Heart right ventricle (tissue), 16 donors: ENCODE measurements at regions not wholly inside any gene's neighbourhood (a gene's known extent, or its start where the extent isn't known, plus 50 kb on each side); places are given as distances from the start of the nearest gene placed in this dataset.

Experiments
- ATAC-seq, 8 donors: fragments of 200-7000 bp; cut with Tn5 transposase; one replicate each; pipeline ENCODE4 v1.9.1; 2020; ENCODE audit warnings: mild to moderate bottlenecking in 8 of 8, moderate library complexity in 8 of 8, moderate number of reproducible peaks in 1 of 8
- DNase-seq, 2 donors: peaks; one replicate each; pipeline ENCODE4 v3.0.0-alpha.2; 2020
- H3K27ac ChIP-seq, 10 donors: fragments of 200-600 bp; sonication (generic) in 2 of 10; one replicate each; pipeline versions ENCODE4 v1.5.0 to v1.8.0; 2020 to 2022; ENCODE audit warnings: mild to moderate bottlenecking in 3 of 10
- H3K27me3 ChIP-seq, 7 donors: fragments of 200-600 bp; one replicate each; pipeline ENCODE4 v1.8.0; 2021 to 2022; ENCODE audit warnings: mild to moderate bottlenecking in 2 of 7
- H3K36me3 ChIP-seq, 9 donors: fragments of 200-600 bp; sonication (generic) in 1 of 9; one replicate each; pipeline versions ENCODE4 v1.5.0 to v1.8.0; 2020 to 2022; ENCODE audit warnings: mild to moderate bottlenecking in 2 of 9
- H3K4me1 ChIP-seq, 9 donors: fragments of 200-600 bp; sonication (generic) in 1 of 9; one replicate each; pipeline versions ENCODE4 v1.5.0 to v1.8.0; 2020 to 2022; ENCODE audit warnings: mild to moderate bottlenecking in 4 of 9
- H3K4me3 ChIP-seq, 10 donors: fragments of 200-600 bp; sonication (generic) in 2 of 10; one replicate each; pipeline versions ENCODE4 v1.5.0 to v1.8.0; 2020 to 2022; ENCODE audit warnings: mild to moderate bottlenecking in 7 of 10, moderate library complexity in 2 of 10
- H3K9me3 ChIP-seq, 11 donors: fragments of 200-600 bp in 10 of 11; sonication (generic) in 2 of 11; one replicate each; pipeline versions ENCODE4 v1.5.0 to v1.8.0; 2013 to 2022; ENCODE audit warnings: mild to moderate bottlenecking in 2 of 11, control low read depth in 1 of 11, moderate library complexity in 1 of 11
- CTCF ChIP-seq, 9 donors: fragments of 200-600 bp; sonication (generic) in 2 of 9; IDR thresholded peaks; one replicate each; pipeline versions ENCODE4 v1.5.0 to v1.8.0; 2021 to 2022; ENCODE audit warnings: antibody characterized with exemption in 9 of 9, mild to moderate bottlenecking in 5 of 9, moderate library complexity in 1 of 9
- WGBS, 2 donors: extraction: QIAGEN DNeasy Blood & Tissue Kit; methylation state at CpG; one replicate each; pipeline ENCODE4 v1.1.7; 2013; ENCODE audit warnings: inconsistent platforms in 1 of 2; 5-methylcytosine and 5-hydroxymethylcytosine counted together
- intact Hi-C, 10 donors: fragments of 100-400 bp; cut with DNase I; formaldehyde crosslinking; loops; one replicate each; pipeline versions ENCODE4 v1.11.1 to v1.14.2; 2022
- donor health status: Arrhythmogenic right ventricular cardiomyopathy.
- donor health status: ischemic (EF 13 %, LVEDD 7.1; RV severe dilation, severe dysfunction).
- donor health status: healthy with polysubstance abuse.
- donor health status: DM: no; HTN: yes; CAD: no.
- donor health status: DM: no; HTN: no; CAD: no.
- donor health status: ischemic (EF 25% LVEDD 6.9; RV normal size, moderate dysfunction).
- donor health status: ischemic (EF 25% LVEDD 5.7; RV mildly dilated, moderate dysfunction).
- donor health status: healthy.
- donor health status: DM: yes; HTN: yes; CAD: no.
- donor health status: Ischemic cardiomyopathy.
- donor health status: ischemic (EF 35%, LVEDD 5.7; RV mildly dilated, moderate dysfunction).
- donor health status: nonischemic (EF 11% LVEDD 7.7; RV severe dilation, severe dysfunction).
- donor health status: DM: yes; HTN: yes; CAD: no.
- donor health status: PGD.
- donor health status: ischemic (EF 29% LVEDD 5.4; RV normal size, mild dysfunction).
- donor health status: nonischemic (EF 23%, LVEDD 6.1; RV moderate dilation, normal function).

GRCh38 chr5:35430381-35431162, 187.1 kb upstream of the SPEF2 start:
- TF ChIP-seq CTCF (IDR thresholded peaks at IDR 0.05), result no peak
- intact Hi-C loops, result no loop called here
- Histone ChIP-seq H3K36me3 (no peaks in the 10 kb centered on the region), H3K27ac (no peak overlapping the region), H3K9me3 (no peaks in the 10 kb centered on the region), H3K4me1 (no peaks in the 10 kb centered on the region), H3K27me3 (peaks cover 0 to 14% (median 0%) of the 10 kb centered on the region in 7 donors), H3K4me3 (no peak overlapping the region)
- no peak for ATAC-seq
- no peak for DNase-seq
- 68 to 74% methylated on average over 5 of the region's 5 CpGs for WGBS, 2 donors

DNA sequence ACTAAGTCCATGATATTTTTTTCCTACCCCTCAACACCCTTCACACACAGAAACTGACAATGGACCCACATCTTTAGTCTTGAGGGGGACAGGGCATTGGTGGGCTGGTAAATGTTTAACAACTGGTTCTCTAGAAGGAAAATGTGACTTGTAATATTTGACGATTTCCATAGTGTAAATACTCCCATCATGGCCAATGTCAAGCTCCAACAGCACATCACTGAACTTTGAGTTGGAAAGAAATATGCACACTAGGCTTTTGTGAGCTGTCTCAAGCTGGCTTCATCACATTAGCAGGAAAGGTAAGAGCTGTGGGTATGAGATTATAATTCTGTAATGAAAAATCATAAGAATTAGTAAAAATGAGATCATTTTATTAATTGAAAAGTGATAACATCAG, 189.9 kb upstream of the PRLR start:
- H3K4me3 ChIP-seq, result no peak overlapping the region
- H3K27me3 ChIP-seq, result no peaks in the 10 kb centered on the region
- ATAC-seq (no peak), DNase-seq (no peak)
- no peaks in the 10 kb centered on the region for H3K4me1 ChIP-seq
- intact Hi-C loops, result no loop called here
- no peaks in the 10 kb centered on the region for H3K9me3 ChIP-seq
- 86 to 91% methylated on average over 1 of the region's 1 CpG for WGBS, 2 donors
- TF ChIP-seq CTCF (IDR thresholded peaks at IDR 0.05), result no peak
- H3K27ac ChIP-seq, result no peak overlapping the region
- no peaks in the 10 kb centered on the region for H3K36me3 ChIP-seq

- ATAC-seq (no peak), DNase-seq (no peak)
- H3K4me3 ChIP-seq, result no peak overlapping the region
- 87 to 89% methylated on average over 4 of the region's 4 CpGs for WGBS, 2 donors
- no peak for TF ChIP-seq CTCF (IDR thresholded peaks at IDR 0.05)
- H3K4me1 ChIP-seq, result no peaks in the 10 kb centered on the region
- intact Hi-C loops, result no loop called here
- no peaks in the 10 kb centered on the region for H3K27me3 ChIP-seq
- H3K9me3 ChIP-seq, result no peaks in the 10 kb centered on the region
- H3K36me3 ChIP-seq, result no peaks in the 10 kb centered on the region
- no peak overlapping the region for H3K27ac ChIP-seq
Observed at GRCh38 chr5:35417040-35417439, 186.8 kb upstream of the PRLR start.

DNA sequence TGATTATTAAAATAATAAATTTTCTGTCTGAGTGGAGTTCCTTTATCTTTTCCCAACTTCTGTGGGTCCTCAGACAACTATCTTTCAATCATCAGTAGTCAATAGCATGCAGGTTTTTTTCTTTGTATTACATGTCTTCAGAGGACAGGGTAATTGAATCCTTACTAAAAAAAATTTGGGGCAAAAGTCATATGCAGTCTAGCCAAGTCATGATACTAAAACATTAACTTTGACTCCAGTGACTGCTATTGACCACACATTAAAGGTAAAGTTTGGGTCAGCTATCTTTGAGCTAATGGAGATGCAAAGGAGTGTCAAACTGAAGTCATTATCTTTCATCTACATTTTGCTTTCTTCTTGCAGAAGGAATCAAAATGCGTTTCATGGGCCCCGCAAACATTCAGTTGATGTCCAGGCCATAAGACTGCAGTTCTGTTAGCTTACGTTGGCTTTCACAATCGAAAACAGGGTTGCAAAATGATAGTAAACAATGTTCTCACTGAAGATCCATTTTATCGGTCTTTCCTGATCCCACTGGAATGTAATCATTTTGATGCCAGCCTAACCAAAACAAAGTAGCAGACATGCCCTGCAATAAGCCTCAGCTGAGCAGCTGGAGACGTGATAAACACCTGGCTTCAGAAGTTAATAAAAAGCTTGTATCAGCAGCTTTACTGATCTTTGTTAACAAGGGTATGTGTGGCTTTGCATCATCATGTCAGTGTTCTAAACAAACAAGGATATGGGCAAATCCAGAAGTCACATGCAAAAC, 186.1 kb upstream of the PRLR start:
- intact Hi-C loops, result no loop called here
- DNase-seq, result no peak
- Histone ChIP-seq H3K27ac (no peak overlapping the region), H3K36me3 (no peaks in the 10 kb centered on the region), H3K27me3 (no peaks in the 10 kb centered on the region), H3K4me1 (no peaks in the 10 kb centered on the region), H3K4me3 (no peak overlapping the region), H3K9me3 (peaks cover 0 to 5% (median 0%) of the 10 kb centered on the region in 11 donors)
- no peak for ATAC-seq
- no peak for TF ChIP-seq CTCF (IDR thresholded peaks at IDR 0.05)
- WGBS, 2 donors, result 82 to 84% methylated on average over 6 of the region's 6 CpGs
